ENCODE measurements at regions not wholly inside any gene's neighbourhood (a gene's known extent, or its start where the extent isn't known, plus 50 kb on each side); places are given as distances from the start of the nearest gene placed in this dataset.

- TF ChIP-seq CTCF (IDR thresholded peaks at IDR 0.05; ENCODE audit: borderline replicate concordance, insufficient read depth, low read depth, low read length): no peak
- H3K4me3 ChIP-seq (ENCODE audit: low read depth, low read length): no peak overlapping the region
Observed at GRCh38 chr9:108473209-108474112, 382.3 kb downstream of the ACTL7B start.

- no peak for TF ChIP-seq CTCF (IDR thresholded peaks at IDR 0.05; ENCODE audit: borderline replicate concordance, insufficient read depth, low read depth, low read length)
- no peak overlapping the region for H3K4me3 ChIP-seq (ENCODE audit: low read depth, low read length)
Observed at GRCh38 chr9:108469654-108470053, 386.1 kb downstream of the ACTL7B start.

- peak; percentile 66; the same call in 1 of the 2 replicates for TF ChIP-seq CTCF (IDR thresholded peaks at IDR 0.05; ENCODE audit: borderline replicate concordance, insufficient read depth, low read depth, low read length)
Observed at GRCh38 chr9:108468364-108468763, 387.4 kb downstream of the ACTL7B start.

GRCh38 chr9:108467653-108468324, 388.0 kb downstream of the ACTL7B start:
- H3K4me3 ChIP-seq (ENCODE audit: low read depth, low read length): no peak overlapping the region
- TF ChIP-seq CTCF (IDR thresholded peaks at IDR 0.05; ENCODE audit: borderline replicate concordance, insufficient read depth, low read depth, low read length): no peak

More at GRCh38 chr9:108468364-108468763, 387.4 kb downstream of the ACTL7B start:
- no peak overlapping the region for H3K4me3 ChIP-seq (ENCODE audit: low read depth, low read length)

GRCh38 chr9:108467161-108467560, 388.6 kb downstream of the ACTL7B start:
- no peak for TF ChIP-seq CTCF (IDR thresholded peaks at IDR 0.05; ENCODE audit: borderline replicate concordance, insufficient read depth, low read depth, low read length)
- no peak overlapping the region for H3K4me3 ChIP-seq (ENCODE audit: low read depth, low read length)

GRCh38 chr9:108466304-108466703, 389.5 kb downstream of the ACTL7B start:
- H3K4me3 ChIP-seq (ENCODE audit: low read depth, low read length): no peak overlapping the region
- no peak for TF ChIP-seq CTCF (IDR thresholded peaks at IDR 0.05; ENCODE audit: borderline replicate concordance, insufficient read depth, low read depth, low read length)

All from GM12875 (cell line).